ENCODE measurements at regions not wholly inside any gene's neighbourhood (a gene's known extent, or its start where the extent isn't known, plus 50 kb on each side); places are given as distances from the start of the nearest gene placed in this dataset.
"Not testable (repeated sequence)": the region's sequence is repeated elsewhere in the genome, so short reads cannot be mapped to it uniquely, and the experiment has no call there.

- no peak for DNase-seq
These were observed 511.9 kb downstream of the PYDC2 start for GRCh38 chr3:191972714-191973398.

DNA sequence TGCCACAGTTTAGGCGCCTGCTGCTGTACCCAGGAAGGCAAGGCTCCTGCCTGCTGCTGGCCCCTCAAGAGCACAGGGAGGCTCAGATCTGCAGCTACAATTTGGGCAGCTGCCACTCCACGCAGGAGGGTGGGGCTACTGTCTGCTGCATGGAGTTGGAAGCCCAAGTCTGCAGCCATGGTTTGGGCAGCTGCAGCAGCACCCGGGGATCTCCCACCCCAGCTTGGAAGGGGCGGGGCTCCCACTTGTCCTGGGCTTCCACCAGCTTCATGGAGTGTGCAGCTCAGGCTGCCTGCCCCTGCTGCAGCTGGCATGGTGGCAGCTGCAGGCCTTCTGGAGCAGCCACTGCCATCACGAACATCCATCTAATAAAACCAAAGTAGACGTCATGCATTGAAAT is 512.9 kb downstream of the PYDC2 start:
- peak; percentile 7 for DNase-seq

GRCh38 chr3:191975936-191976335 is 515.0 kb downstream of the PYDC2 start:
- DNase-seq: no peak

- DNase-seq: no peak
These were observed 519.5 kb downstream of the PYDC2 start for GRCh38 chr3:191980443-191980842.

GRCh38 chr3:191982481-191982880 is 521.5 kb downstream of the PYDC2 start:
- DNase-seq: no peak

GRCh38 chr3:191985691-191986090 is 524.7 kb downstream of the PYDC2 start:
- DNase-seq: no peak

DNA sequence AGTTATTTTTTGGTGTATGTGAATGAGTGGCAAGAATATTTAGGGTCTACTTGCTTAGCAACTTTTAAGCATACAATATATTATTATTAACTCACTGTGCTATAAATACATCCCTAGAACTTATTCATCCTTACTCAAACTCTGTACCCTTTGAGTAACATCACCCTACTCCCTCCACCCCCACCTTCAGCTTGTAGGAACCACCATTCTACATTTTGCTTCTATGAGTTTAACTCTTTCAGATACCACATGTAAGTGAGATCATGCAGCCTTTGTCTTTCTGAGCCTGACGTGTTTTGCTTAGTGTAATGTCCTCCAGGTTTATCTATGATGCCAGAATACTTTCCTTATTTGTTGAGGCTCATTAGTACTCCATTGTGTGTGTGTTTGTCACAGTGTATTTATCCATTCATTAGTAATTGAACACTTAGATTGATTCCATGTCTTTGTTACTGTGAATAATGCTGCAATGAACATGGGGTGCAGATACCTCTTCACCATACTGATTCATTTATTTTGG is 526.9 kb downstream of the PYDC2 start:
- DNase-seq: no peak

- DNase-seq: not testable (repeated sequence)
These were observed 533.0 kb downstream of the PYDC2 start for GRCh38 chr3:191993952-191994351.

- DNase-seq: no peak
These were observed 536.1 kb downstream of the PYDC2 start for GRCh38 chr3:191997093-191997492.

- no peak for DNase-seq
These were observed 536.8 kb downstream of the PYDC2 start for GRCh38 chr3:191997579-191998268.

DNA sequence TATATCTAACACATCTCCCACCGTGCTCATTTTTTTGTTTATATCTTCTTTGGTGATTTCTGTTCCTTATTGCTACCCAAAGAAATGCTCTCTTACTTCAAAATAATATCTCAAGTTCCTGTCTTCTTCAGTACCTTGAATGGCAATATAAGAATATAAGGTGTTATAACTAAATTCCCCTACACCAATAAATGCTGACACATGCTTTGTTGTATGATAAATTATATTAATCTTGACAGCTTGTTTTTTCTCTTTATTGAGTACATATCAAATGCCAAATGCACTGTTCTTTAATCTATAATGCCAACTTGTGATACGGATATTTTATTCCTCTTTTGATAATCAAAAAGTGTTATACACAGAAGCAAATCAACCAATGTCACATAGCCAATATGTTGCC is 540.3 kb downstream of the PYDC2 start:
- no peak for DNase-seq

DNA sequence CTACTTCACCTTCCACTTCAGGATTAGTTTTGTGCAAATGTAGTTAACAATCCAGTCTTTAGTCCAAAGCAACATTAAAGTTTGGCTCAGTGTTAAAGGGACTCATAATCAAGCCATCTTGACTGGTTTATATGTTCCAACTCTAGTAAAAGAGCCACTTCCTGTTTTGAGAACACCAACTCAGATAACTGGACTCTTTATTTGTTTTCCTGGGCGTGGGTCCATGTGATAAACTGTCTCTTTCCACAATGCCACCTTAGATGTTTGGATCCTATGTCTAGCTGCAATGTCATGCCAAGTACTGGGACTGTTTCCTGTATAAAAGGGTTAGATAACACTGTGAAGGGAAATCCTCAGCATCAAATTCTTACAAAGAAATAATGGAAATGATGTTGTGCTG is 545.0 kb downstream of the PYDC2 start:
- no peak for DNase-seq

GRCh38 chr3:192009903-192010302 is 548.9 kb downstream of the PYDC2 start:
- DNase-seq: no peak

- no peak for DNase-seq
These were observed 549.5 kb downstream of the PYDC2 start for GRCh38 chr3:192010490-192010889.

DNA sequence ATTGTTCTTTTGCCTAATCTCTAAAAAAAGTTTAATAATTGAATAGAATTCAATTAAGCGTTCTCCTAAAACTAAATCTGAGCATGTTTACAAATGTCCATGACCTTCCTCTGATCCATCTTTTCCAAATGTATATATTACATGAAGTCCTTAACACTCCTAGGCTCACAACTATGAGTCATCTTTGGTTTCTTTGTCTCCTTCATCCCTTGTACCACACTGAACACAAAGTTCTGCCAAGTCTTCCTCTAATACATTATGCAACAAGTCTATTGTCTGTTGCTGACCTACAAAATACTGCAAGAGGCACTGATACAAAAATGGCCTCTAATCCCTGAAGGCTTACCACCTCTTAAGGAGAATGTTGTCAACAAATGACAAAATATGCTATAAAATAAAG is 550.2 kb downstream of the PYDC2 start:
- no peak for DNase-seq

DNA sequence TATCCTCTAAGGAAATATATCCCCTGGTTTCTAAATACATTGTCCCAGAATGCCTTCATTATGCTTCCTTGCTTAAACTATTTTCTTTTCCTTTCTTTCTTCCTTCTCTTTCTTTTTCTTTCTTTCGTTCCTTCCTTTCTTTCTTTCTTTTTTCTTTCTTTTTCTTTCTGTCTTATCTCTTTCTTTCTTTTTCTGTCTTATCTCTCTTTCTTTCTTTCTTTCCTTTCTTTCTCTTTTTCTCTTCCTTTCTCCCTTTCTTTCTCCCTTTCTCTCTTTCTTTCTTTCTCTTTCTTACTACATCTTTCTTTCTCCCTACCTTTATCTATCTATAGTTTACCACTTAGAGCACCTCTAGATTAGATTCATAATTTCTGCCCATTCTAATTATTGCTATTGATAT is 552.1 kb downstream of the PYDC2 start:
- no peak for DNase-seq

DNA sequence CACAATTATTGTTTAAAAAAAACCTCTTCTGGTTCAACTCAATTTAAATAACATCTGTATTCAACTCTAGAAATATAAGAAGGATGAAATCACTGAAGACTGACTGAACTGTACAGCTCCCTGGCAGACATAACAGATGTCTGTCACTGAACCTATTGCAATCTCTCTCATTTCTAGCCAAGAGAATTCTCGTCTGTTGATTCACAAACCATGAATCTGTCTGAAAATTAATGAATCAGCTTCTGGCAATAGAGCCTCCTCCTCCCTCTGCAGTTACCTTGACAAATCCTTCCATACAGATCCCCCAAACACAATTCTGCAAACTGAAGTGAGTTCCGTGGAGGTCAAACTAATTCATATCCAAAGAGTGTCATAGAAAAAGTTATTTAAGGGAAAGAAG is 561.4 kb downstream of the PYDC2 start:
- no peak for DNase-seq

DNA sequence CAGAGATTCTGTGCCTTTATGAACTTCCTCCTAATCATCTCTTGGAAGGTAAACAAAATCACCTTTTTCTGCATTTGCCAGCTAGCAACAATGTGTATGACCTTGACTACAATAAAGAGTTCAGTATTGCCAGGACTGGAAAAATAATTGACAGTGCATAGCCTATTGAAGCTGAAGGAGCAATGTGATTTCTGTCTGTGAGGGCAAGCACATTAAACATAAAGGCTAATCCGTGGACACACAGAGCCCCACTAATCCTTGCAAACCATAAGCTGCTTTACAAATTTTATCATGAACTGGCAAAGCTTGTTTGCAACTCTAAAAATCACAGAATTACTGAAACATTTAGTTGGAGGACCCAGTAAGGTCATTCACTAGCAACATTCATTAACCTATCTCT is 563.8 kb downstream of the PYDC2 start:
- no peak for DNase-seq

DNA sequence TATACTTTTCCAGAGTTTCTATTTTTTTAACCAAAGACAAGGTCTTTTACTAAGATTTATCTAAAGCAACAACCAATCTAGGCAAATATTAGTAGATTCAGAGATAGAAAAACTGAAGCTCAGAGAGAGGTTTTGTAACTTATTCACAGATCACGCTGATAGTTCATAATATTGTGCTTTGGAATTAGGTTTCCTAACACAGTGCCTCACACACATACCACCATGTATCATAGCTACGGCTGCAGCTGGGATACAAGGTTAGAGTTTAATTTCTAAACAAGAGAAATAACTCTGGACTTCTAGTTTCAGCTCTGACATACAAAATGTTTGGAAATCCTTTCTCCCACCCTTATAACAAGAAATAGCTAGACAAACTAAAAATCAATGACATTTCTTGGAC is 565.7 kb downstream of the PYDC2 start:
- DNase-seq: no peak

GRCh38 chr3:192031941-192032340 is 571.0 kb downstream of the PYDC2 start:
- no peak for DNase-seq

- no peak for DNase-seq
These were observed 572.3 kb downstream of the PYDC2 start for GRCh38 chr3:192033246-192033645.

DNA sequence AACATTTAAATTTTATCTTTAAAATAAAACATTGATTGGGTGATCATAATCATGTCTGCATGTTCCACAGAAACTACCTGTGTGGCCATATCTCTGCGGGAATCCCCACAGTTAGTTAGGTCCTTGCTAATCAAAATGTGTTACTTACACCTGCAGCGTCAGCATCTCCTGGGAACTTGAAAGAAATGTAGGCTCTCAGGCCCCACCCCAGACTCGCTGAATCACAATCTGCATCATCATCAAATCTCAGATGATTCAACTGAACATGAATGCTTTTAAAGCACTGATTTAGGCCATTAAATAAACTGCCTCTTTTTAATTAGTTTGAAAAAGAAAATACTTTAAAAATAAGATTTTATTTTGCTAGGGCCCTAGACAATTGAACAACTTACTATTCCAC is 577.8 kb downstream of the PYDC2 start:
- DNase-seq: peak; percentile 97

GRCh38 chr3:192039593-192039992 is 578.6 kb downstream of the PYDC2 start:
- peak; percentile 92 for DNase-seq

GRCh38 chr3:192040282-192041043 is 579.5 kb downstream of the PYDC2 start:
- peak; percentile 30 for DNase-seq

Measured in RPMI8226 (cell line).